GM12874 (cell line): ENCODE measurements at regions not wholly inside any gene's neighbourhood (a gene's known extent, or its start where the extent isn't known, plus 50 kb on each side); places are given as distances from the start of the nearest gene placed in this dataset.

Experiments used
- TF ChIP-seq, protein P1 (sequence below): IDR thresholded peaks from 2 replicates; pipeline ENCODE4 v1.5.1; 2011; ENCODE audit warnings: low read depth, mild to moderate bottlenecking, control low read depth, low read length, moderate library complexity; ENCODE audit not compliant: insufficient read depth

DNA sequence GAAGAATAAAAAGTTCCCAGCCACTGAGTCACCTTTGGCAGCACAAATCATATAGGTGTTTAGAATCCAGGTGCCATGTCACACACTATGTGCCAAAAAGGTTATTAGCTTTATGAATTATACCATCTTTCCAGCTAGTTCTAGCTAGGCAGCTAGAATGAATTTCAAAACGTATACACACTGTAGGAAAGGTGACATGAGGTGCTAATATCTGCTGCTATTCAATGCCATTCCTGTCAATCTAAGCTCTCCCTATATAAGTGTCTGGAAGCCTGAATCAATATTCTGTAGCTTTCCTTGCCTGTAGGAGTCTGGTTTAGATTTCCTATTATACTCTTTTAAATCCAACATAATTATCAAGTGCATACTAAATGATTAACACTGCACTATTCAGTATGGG, 868.6 kb downstream of the GATA3 start:
- TF ChIP-seq, protein P1, sequence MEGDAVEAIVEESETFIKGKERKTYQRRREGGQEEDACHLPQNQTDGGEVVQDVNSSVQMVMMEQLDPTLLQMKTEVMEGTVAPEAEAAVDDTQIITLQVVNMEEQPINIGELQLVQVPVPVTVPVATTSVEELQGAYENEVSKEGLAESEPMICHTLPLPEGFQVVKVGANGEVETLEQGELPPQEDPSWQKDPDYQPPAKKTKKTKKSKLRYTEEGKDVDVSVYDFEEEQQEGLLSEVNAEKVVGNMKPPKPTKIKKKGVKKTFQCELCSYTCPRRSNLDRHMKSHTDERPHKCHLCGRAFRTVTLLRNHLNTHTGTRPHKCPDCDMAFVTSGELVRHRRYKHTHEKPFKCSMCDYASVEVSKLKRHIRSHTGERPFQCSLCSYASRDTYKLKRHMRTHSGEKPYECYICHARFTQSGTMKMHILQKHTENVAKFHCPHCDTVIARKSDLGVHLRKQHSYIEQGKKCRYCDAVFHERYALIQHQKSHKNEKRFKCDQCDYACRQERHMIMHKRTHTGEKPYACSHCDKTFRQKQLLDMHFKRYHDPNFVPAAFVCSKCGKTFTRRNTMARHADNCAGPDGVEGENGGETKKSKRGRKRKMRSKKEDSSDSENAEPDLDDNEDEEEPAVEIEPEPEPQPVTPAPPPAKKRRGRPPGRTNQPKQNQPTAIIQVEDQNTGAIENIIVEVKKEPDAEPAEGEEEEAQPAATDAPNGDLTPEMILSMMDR = no peak

DNA sequence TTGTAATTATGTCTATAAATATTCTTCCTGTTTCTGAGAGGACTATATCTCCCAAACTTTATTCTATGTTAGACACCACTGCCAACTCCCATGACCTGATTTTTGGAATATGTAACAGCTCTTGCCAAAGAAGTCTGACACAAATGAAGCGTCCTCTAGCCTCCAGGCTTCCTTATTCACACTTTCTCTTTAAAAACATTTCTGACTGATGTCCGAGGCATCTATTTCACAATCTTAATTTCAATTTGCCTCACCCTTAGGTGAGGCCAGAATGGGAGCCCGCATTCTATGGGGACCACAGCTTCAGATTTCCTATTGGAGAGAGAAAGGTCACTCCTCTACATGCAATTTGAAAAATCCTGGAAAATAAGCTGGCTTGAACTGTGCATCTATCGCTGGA, 873.2 kb downstream of the GATA3 start:
- TF ChIP-seq, protein P1 = no peak

DNA sequence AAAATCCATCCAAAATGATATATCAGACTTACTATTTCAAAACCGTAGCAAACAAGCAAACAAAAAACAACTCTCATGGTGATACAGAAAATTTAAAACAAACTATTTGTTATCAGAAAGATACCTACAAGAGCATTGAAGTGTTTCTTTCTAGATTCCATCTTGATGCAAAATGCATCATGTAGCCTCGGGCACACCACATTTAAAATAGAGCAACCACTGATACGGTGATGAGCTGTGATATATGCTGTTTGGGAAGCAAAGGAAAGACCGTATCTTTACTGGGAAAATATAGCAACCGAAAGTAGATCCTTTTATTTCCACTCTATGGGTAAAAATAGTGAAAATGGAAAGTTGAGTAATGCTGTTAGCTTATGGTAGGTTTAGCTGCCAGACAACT, 892.0 kb downstream of the GATA3 start:
- TF ChIP-seq, protein P1 = no peak

DNA sequence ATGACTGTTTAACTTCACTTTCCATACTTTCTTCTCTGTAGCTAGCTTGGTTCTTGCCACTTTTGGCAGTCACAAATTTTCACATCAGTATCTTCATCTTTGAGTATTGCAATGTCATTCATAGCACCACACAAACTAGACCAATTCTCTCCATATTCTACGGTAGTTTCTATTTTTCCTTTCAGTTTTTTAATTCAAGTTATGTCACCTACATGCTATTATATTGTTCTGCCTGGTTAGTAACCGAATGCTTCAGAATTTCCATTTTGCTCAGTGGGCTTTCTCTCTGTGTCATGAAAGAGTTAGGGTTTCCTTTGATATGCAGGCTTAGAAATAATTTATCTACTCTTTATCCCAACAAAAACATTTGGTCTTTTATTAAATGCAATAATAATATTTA, 896.5 kb downstream of the GATA3 start:
- TF ChIP-seq, protein P1 = no peak

DNA sequence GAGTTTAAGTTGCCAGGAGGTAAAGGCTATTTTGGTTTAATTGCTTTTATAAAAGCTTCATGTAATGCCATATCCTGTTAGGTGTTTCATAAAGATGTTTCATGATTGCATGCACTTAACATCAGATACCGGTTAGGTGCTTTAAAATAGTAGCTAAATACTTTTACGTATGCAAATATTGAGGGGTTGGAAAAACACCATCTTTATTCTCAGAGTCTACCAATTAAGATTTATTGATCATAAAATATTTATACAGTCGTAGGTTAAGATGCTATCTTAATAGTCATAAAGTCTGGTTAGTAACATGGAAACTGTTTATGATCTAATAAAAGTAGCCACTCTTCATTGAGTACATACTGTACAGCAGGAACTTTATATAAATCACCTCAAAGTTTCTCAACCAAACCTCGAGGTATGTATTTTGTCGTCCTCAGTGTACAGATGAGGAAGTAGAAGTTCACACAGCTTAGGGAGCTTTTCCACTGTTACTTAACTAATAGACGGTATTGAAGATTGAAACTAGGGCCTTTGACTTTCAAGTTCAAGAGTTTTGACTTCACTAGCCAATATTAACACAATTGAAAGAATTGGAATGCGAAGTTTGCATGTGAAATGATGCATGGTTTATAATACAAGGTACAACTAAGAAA, 897.1 kb downstream of the GATA3 start:
- TF ChIP-seq, protein P1 = no peak

DNA sequence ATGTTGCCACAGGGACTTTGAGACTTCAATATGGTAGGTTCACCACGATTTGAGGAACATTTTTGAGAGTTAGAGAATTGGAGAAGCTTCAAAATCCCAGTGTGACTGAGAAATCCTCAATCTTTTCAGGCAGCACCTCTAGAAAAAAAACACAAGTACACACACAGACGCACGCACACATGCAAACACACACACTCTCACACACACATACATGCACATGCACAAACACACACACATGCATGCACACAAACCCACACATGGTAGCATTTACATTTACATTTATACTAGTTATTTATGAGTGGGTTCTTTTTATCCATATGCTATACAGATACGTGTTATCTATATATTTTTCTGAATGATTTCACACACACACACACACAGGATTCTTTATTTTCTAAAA, 901.9 kb downstream of the GATA3 start:
- TF ChIP-seq, protein P1 = no peak

DNA sequence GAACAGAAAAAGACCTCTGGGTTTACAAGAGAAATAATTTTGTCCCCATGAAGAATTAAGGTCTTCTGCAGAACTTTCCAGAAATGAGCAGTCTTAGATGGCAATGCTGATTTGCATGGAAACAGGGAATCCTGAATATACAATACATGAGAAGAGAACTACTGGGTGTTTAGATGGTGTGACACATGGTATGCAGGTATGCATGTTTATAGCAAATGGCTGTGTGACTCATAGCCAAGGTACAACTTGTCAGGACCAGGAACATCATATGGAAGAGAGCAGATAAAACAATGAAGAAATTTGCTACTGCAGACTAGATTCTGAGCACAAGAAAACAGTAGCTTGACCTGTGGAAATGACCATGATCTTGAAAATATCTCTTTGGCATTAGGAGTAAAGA, 907.8 kb downstream of the GATA3 start:
- TF ChIP-seq, protein P1 = no peak
